Medulla oblongata (tissue), 1 donor: ENCODE measurements at regions not wholly inside any gene's neighbourhood (a gene's known extent, or its start where the extent isn't known, plus 50 kb on each side); places are given as distances from the start of the nearest gene placed in this dataset.
A peak's percentile ranks its signal among the peaks of the same experiment; 100 is the strongest.

Experiments used
- DNase-seq: peaks from one replicate; pipeline ENCODE4 v3.0.0-alpha.2; 2015; ENCODE audit errors: extremely low spot score

GRCh38 chr3:72259755-72260587 lies 475.0 kb upstream of the PROK2 start:
- DNase-seq: no peak

- DNase-seq: no peak
These were observed 473.6 kb upstream of the PROK2 start for GRCh38 chr3:72258361-72259141.

- DNase-seq: no peak
These were observed 472.8 kb upstream of the PROK2 start for GRCh38 chr3:72257738-72258137.

GRCh38 chr3:72257203-72257602 lies 472.3 kb upstream of the PROK2 start:
- DNase-seq: no peak

- no peak for DNase-seq
These were observed 471.8 kb upstream of the PROK2 start for GRCh38 chr3:72256716-72257115.

GRCh38 chr3:72255791-72256559 lies 471.0 kb upstream of the PROK2 start:
- no peak for DNase-seq

GRCh38 chr3:72255191-72255590 lies 470.2 kb upstream of the PROK2 start:
- no peak for DNase-seq

GRCh38 chr3:72254483-72254882 lies 469.5 kb upstream of the PROK2 start:
- DNase-seq: no peak

GRCh38 chr3:72250725-72251124 lies 465.8 kb upstream of the PROK2 start:
- no peak for DNase-seq

GRCh38 chr3:72248869-72249268 lies 463.9 kb upstream of the PROK2 start:
- no peak for DNase-seq

- peak; percentile 31 for DNase-seq
These were observed 463.4 kb upstream of the PROK2 start for GRCh38 chr3:72248389-72248761.

- peak; percentile 78 for DNase-seq
These were observed 462.9 kb upstream of the PROK2 start for GRCh38 chr3:72247645-72248388.

GRCh38 chr3:72247126-72247525 lies 462.2 kb upstream of the PROK2 start:
- DNase-seq: no peak

GRCh38 chr3:72246685-72247084 lies 461.7 kb upstream of the PROK2 start:
- DNase-seq: peak; percentile 86

GRCh38 chr3:72245183-72245811 lies 460.3 kb upstream of the PROK2 start:
- peak; percentile 47 for DNase-seq

GRCh38 chr3:72244396-72244795 lies 459.4 kb upstream of the PROK2 start:
- no peak for DNase-seq

- peak; percentile 83 for DNase-seq
These were observed 457.4 kb upstream of the PROK2 start for GRCh38 chr3:72242326-72242725.

- no peak for DNase-seq
These were observed 456.6 kb upstream of the PROK2 start for GRCh38 chr3:72241525-72241924.

GRCh38 chr3:72240531-72240930 lies 455.6 kb upstream of the PROK2 start:
- no peak for DNase-seq

GRCh38 chr3:72238801-72239200 lies 453.9 kb upstream of the PROK2 start:
- no peak for DNase-seq
